ENCODE measurements at regions not wholly inside any gene's neighbourhood (a gene's known extent, or its start where the extent isn't known, plus 50 kb on each side); places are given as distances from the start of the nearest gene placed in this dataset.

DNA sequence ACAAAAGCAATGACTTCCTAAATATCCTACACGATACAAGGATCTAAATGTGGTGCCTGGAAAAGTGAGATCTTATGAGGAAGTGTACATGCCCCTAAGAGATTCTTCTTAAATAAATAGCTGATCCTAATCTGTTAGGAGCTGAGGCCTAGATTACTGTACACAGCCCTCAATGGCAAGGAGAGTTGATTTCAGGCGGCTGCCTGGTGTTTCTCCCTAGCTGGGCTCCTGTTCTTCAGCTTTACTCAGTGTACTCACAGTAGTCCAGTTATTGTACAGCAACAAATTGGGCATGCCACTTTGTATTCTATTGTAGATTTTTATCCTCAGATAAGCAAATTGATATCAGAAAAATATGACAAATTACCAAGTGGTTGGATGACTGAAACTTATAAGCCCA, 358.2 kb upstream of the PDGFD start:
- DNase-seq, result no peak

DNA sequence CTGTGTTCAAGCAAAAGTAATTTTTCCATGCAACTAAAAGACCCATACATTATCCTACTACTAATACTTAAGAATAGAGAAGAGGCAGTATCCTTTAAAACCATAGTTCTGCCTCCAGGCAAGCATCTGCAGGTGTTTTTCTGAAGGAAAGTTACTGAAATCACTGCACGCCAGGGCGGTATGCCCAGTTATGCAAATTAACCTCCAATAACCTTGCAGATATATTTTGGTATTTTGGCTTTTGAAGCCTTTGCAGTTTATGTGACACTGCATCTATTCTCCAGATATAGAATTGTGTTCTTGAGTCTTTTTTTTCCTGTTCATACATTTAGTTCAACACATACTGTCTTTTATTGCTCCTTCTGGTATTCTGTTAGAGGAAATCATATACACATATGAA, 346.2 kb upstream of the PDGFD start:
- DNase-seq, result no peak

DNA sequence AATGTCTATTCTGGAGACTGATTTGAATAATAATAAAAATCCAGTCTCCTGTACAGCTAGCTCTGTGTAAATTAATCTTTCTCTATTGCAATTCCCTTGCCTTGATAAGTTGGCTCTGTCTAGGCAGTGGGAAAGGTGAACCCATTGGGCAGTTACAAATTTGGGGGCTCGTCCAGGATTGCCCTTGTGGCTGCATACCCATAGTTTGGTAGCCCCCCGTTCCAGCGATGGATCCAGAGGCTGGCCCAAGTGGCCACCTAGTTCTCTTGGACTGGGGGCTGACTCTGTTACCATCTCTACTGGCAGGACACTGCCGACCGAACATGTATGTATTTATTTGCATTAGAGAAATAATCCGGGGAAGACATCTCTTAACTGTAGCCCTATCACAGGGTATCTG, 326.2 kb upstream of the PDGFD start:
- DNase-seq, result no peak

DNA sequence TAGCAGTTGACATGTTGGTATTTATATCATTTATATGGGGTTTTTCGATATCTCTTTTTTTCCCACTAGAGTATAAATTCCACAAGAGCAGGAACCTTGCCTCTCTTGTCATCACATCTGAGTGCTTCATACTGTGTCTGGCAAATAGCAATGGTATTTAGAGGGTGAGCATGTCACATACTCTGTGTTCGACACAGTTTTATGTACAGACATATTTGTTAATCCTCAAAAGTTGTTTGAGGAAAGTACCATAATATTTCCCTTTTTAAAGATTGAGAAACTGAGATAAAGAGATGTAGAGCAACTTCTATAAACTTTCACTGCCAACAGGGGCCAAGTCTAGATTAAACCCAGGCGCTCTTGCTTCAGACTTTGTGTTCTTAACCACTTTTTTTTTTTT, 324.6 kb upstream of the PDGFD start:
- no peak for DNase-seq

DNA sequence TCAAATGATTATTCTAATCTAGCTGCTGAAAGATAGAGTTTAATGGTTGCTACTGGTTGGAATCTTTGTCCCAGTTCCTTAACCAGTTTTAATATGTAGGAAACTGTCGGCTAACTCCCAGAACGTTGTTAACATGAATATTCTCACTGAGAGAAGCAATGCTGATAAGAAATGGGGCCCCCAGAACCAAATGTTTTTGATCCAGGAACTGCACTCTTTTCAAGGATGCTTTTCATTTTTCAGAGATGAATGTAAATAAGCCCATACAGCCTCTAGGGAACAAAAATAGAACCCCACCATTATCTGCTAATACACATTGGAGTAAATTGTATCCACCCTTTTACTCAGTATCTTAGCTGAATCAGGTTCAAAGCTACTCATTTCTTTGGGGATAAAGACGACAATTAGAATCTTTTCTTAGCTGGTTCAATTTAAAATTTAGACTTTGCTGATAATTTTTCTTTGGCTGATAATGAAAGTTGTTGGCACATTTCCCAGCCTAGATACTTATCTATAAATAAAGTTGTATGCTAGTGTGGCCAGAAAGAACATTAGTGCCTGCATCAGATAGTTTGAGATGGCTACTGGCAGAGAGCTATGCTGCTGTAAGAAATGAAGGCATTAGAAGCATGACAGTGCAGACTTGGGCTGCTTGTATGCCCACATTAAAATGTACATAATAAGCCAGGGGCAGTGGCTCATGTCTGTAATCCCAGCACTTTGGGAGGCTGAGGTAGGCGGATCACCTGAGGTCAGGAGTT, 323.3 kb upstream of the PDGFD start:
- no peak for DNase-seq

GRCh38 chr11:104484804-104485554, 321.0 kb upstream of the PDGFD start:
- DNase-seq, result no peak

DNA sequence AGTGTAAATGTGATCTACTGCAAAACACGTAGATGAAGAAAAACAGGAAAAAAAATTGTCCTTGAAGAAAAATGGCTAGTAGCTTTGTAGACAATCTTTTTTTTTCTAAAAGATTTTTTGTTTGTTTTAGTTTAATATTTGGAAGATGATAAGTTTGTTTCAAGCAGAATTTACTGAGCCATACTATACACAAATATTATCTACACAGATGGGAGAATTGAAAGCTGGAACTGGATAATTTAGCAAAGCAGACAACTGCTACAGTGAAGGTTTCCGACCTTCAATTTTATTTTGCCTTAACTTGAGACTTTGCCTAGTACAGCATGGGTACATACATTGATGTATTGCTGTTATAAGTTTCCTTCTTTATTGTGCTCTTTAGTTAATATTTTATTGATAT, 313.0 kb upstream of the PDGFD start:
- no peak for DNase-seq

DNA sequence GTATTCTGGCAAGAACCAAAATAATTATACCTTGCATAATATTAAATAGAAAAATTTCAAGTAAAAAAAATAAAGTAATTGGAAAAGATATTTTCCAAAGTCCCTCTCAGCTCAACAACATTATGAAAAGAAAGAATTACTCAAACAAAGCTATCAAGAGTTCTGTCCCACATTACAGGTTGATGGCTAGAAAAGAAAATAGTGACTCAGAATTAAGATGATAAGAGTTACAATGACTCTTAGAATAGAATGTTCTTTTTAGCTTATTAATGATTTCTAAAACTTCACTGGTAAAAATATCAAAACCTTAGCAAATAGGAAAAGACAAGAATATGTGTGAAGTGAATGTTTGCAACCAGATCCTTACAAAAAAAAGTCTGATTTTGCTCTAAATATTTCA, 312.5 kb upstream of the PDGFD start:
- no peak for DNase-seq

DNA sequence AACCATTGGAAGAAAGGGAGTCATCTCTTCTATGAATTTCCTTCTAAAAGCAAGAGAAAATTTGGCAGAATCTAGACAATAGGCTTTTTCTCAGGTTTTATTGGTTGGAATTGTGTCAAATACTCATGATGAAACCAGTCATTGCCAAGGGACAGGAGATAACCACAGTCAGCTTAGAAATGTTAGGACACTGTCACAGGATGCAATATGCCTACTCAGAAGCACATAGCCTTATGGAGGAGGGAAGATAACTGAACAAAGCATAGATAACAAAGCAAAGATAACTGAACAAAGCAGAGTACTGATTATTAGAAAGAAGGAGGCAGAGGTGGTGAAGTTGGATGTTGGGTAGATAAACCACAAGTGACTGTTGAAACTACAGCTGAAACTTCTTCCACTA, 303.5 kb upstream of the PDGFD start:
- no peak for DNase-seq

- DNase-seq, result no peak
Observed at GRCh38 chr11:104465321-104465720, 301.4 kb upstream of the PDGFD start.

GRCh38 chr11:104464691-104465090, 300.7 kb upstream of the PDGFD start:
- no peak for DNase-seq

DNA sequence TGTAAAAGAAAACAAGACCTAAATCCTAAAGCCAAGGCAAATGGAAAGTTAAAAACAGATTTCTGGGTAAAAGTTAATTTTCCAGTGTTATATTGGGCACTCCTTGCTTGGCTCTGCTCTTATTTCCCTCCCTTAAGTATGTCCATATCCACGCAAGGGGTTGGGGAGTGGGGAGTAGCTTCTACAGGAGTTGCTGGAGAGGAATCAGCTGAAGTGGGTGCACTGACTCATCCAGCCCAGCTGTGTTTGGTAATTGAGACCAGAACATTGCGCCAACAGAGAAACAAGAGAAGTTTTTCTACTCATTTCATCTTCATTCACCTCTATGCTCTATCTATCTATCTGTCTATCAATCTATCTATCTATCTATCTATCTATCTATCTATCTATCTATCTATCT, 298.4 kb upstream of the PDGFD start:
- peak in 1 of 2 donors; percentile 0 for DNase-seq

DNA sequence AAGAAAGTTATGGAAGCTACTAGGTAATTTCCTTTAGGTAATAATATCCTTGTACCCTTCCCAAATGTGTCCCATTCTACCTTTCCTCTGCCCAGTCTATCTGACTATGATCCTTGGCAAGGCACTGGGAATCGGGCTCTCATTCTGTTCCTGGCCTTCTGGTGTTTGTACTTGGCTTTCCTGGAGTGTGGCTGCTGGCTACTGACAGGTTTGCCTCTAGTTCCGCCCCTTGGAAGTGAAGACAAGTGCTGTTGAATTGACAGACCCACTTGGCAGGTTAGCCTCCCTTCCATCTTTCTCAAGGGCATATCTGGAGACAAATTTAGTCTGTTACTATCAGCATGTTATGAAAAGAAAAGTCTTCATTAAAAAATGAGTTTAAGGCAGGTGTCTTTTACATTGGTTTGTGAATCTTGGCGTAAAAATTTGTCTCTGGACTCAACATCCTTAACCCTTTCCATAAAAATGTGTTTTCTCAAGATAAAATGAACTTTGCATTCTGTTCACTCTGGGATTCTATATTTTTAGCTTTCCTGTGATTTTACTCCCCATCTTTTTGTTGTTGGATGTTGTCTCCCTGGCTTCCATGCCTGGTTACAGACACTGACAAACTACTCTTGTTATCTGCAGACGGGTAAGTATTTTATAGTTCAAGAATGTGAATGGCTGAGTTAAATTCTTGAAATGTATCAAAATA, 287.4 kb upstream of the PDGFD start:
- no peak for DNase-seq

DNA sequence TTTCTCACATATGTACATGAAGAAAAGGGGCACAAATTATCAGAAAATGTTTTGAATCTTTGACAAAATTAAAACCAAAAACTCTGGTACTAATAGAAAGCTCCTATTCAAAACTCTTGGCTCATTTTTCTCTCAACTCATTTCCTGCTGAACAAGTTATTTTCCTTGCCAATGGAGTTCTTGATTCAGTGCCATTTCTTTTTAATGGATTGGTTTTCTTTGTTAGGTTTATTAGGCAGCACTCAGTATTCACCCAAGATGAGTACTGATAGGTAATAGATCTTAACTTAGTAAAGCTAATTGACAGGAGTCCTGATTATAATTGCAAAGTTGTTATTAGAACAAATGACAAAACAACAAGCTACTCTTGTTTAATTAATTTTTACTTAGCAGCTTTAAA, 279.4 kb upstream of the PDGFD start:
- DNase-seq, result peak in 1 of 2 donors; percentile 42

GRCh38 chr11:104442321-104442720, 278.4 kb upstream of the PDGFD start:
- DNase-seq, result no peak

GRCh38 chr11:104435494-104435893, 271.5 kb upstream of the PDGFD start:
- no peak for DNase-seq

GRCh38 chr11:104433751-104434150, 269.8 kb upstream of the PDGFD start:
- no peak for DNase-seq

GRCh38 chr11:104432981-104433380, 269.0 kb upstream of the PDGFD start:
- DNase-seq, result no peak

DNA sequence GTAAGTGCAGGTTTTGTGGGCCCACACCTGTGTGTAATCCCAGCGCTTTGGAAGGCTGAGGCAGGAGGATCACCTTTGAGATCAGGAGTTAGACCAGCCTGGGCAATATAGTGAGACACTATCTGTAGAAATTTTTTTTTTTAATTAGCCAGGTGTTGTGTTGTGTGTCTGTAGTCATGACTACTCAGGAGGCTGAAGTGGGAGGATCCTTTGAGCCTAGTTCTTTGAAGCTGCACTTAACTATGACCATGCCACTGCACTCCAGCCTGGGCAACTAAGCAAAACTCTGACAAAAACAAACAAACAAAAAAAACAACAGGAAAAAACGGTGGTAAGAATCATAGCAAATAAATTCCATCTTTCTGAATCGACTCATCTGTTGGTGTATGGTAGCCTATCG, 268.6 kb upstream of the PDGFD start:
- DNase-seq, result no peak

DNA sequence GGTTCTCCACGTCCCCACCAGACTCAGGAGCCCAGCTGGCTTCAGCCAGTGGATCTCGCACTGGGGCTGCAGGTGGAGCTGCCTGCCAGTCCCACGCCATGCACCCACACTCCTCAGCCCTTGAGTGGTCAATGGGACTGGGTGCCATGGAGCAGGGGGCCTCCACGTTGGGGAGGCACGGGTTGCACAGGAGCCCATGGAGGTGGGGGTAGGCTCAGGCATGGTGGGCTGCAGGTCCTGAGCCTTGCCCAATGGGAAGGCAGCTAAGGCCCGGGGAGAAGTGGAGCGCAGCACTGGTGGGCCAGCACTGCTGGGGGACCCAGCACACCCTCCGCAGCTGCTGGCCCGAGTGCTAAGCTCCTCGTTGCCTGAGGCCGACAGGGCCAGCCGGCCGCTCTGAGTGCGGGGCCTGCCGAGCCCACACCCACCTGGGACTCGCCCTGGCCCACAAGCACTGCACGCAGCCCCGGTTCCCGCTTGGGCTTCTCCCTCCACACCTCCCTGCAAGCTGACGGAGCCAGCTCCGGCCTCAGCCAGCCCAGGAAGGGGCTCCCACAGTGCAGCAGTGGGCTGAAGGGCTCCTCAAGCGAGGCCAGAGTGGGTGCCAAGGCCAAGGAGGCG, 258.5 kb upstream of the PDGFD start:
- no peak for DNase-seq

DNA sequence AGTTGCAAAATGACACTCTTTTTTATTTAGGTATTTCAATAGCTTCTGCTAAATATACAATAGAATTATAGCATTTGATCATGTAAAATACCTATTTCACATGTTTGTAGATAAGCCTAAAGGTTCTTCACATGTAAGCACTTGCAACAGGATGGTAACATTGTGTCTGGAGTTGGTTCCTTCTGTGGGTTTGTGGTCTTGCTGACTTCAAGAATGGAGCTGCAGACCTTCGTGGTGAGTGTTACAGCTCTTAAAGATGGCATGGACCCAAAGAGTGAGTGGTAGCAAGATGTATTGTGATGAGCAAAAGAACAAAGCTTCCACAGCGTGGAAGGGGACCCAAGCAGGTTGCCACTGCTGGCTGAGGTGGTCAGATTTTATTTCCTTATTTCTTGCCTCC, 246.4 kb upstream of the PDGFD start:
- no peak for DNase-seq

GRCh38 chr11:104408630-104409029, 244.7 kb upstream of the PDGFD start:
- DNase-seq, result no peak

DNA sequence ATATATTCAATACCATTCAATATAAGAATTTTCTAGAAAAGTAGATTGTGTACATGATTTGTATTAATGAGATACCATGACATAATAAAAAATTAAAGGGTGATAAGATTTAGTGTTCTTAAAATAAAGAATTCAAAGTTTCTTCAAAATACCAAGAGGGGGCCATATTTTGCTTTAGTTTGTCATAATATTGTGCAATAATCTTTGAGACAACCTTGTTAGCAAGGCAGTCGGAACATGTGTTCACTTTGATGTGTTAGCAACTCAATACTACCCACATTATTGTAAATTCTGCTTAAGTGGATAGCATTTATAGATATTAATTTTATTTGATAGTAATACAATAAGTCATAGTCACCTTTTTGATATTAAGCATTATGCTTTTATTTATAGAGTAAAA, 241.3 kb upstream of the PDGFD start:
- DNase-seq, result no peak

Measured in hippocampal formation (tissue), 2 donors.